HG02870 (cell line): ENCODE measurements at regions not wholly inside any gene's neighbourhood (a gene's known extent, or its start where the extent isn't known, plus 50 kb on each side); places are given as distances from the start of the nearest gene placed in this dataset.

Experiments
- ATAC-seq: cut with Tn5 transposase; IDR thresholded peaks from one replicate; pipeline ENCODE4 v1.9.1; 2021; ENCODE audit warnings: mild to moderate bottlenecking, moderate library complexity; ENCODE audit not compliant: unreplicated experiment

DNA sequence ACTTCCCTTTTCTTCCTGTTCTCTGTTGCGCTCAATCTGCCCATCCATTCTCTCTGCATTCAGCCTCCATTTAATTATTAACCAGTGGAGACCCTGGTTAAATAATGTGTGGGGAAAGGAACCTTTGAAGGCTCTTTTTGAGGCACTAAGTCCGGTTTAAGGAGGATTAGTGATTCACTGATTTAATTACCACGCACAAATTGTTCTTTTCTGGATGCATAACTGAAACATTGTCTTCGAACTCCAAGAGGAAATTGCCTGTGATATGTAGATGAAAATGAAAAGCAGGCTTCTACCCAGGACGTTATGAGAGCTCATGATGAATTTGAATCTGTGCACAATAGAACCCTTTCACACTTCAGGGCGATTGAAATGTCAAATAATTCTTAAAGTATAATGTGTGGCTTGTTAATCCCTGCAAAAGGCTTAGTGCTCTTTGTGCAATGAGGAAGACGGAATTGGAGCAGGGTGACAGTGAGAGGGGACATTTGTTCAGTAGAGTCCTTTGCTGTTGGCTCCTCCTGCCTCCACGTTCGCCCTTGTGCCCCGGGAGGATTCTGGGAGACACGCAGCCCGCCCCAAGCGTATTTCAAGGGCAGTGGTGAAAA, 51.1 kb upstream of the ZNF236 start:
- ATAC-seq = no peak

DNA sequence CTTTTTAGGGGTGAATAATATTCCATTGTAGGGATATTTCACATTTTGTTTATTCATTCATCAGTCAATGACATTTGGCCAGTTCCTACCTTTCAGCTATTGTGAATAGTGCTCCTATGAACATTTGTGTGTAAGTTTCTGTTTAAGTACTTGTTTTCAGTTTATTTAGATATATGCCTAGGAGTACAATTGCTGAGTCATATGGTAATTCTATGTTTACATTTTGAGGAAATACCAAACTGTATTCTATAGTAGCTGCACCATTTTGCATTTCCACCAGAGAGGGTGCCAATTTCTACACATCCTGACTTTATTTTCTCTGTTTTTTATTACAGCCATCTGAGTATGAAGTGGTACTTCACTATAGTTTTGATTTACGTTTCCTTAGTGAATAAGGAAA, 54.4 kb upstream of the ZNF236 start:
- no peak for ATAC-seq

DNA sequence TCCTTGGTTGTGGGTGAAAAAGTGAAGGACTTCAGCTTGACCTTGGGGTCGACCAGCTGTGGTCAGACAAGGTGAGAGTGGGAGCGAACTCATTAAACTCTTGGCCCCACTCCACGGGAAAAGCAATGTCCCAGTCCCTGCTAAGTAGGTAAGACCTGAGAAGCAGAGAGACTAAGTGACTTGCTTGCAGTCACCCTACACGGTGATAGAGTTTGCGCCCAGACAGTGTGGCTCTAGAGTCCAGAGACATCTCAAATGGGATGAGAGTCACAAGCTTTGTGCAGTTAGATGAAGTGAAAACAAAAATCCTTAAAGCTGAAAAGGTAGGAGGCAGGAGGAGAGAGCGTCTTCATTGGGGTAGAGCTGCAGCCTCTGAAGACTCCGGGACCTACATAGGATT, 55.9 kb upstream of the ZNF236 start:
- no peak for ATAC-seq

DNA sequence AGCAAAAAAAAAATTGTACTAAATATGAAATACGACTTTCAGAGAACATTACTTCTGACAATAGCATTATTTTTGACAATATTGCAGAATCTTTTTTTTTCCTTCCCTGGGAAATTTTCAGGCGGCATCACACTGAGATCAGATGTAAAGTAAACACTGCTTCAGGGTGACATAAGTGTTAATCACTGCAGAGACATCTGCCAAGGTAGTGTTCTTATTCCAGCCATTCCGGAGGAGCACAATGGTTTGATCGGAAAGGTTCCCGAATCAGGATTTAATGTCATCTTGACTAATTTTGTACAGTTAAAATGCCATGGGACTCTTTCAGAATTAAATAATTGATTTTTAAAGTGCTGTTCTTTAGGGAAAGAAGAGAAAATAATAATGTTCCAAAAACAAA, 56.7 kb upstream of the ZNF236 start:
- ATAC-seq = no peak

DNA sequence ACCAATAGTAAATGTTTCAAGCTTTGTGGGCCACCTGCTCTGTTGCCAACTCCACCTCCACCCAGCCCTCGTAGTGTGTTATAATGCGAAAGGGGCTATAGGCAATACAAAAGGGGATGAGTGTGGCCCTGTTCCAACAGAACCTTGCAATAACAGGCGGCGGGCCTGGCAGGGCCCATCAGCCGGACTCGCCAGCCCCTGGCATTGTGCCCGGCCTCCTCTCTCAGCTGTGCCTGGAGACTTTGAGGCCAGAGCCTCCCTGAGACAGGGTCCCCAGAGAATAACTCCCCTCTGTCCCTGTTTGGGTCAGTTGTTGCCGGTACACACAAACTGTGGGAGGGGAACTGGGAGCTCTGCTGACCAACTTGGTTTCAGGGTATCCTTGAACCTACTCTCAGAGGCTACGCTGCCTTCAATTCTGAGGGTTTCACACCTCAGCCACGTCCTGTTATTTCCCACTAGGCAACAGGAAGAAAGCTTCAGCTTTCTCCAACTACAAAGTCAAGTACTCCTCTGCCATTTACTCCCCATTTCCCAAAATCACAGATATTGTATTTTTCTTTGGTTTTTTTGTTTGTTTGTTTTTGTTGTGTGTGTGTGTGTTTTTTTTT, 58.0 kb upstream of the ZNF236 start:
- ATAC-seq = no peak

GRCh38 chr18:76759056-76759455, 63.3 kb upstream of the ZNF236 start:
- ATAC-seq = no peak

- ATAC-seq = no peak
Observed at GRCh38 chr18:76757925-76758324, 64.4 kb upstream of the ZNF236 start.

DNA sequence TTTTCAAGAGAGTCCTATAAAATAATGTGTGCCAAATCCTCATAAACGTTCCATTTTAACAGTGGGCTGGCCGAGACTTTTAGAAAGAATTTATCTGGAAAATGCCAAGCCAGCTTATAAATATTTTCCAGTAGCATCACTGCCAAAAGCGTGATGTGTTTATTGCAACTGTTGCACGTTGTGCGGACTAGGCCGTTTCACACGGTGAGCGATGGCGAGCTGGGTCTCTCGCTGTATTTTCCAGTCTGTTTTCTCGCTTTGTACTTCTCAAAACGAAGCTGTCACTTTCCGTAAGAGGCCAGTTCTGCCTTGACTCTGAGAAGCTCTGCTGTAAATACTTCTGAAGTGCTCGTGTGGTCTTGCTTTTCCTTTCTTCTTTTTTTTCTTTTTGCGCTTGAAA, 65.0 kb upstream of the ZNF236 start:
- no peak for ATAC-seq

- ATAC-seq = no peak
Observed at GRCh38 chr18:76756531-76757253, 65.7 kb upstream of the ZNF236 start.

DNA sequence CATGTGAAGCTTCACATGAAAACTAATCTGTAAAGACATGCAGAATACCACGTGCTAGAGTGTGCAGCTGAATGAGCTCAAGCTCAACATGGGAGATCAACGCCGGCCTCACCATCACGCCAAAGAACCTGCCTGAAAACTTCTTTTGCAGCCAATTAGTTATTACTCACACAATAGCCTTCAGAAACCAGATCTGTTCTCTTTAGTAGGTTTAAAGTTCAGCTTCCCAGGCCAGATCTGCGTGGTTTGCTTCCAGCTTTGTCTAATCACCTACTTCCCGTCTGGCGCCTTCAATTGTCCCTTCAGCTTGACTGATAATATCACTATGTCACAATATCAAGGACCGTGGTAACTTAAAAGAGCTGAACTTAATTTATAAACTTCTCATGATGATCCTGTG, 68.0 kb upstream of the ZNF236 start:
- no peak for ATAC-seq

DNA sequence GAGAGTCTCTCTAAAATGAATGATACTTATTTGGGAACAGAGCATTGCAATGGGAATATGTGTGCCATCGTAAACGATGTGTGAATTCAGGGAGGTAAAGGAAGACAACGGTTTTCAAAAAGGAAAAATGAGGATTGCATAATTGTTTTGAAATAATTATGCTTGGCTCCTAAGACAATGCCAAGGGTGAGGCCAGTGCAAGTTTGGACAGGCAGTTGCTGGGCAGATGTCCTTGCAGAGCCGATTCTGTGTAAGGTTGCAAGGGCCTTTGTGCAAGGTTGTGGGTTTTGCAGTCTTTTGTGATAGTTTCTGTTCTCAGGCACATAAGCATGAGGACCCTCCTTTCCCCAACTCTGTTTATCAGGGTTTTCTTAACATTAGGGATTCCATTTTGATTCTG, 70.0 kb upstream of the ZNF236 start:
- no peak for ATAC-seq

DNA sequence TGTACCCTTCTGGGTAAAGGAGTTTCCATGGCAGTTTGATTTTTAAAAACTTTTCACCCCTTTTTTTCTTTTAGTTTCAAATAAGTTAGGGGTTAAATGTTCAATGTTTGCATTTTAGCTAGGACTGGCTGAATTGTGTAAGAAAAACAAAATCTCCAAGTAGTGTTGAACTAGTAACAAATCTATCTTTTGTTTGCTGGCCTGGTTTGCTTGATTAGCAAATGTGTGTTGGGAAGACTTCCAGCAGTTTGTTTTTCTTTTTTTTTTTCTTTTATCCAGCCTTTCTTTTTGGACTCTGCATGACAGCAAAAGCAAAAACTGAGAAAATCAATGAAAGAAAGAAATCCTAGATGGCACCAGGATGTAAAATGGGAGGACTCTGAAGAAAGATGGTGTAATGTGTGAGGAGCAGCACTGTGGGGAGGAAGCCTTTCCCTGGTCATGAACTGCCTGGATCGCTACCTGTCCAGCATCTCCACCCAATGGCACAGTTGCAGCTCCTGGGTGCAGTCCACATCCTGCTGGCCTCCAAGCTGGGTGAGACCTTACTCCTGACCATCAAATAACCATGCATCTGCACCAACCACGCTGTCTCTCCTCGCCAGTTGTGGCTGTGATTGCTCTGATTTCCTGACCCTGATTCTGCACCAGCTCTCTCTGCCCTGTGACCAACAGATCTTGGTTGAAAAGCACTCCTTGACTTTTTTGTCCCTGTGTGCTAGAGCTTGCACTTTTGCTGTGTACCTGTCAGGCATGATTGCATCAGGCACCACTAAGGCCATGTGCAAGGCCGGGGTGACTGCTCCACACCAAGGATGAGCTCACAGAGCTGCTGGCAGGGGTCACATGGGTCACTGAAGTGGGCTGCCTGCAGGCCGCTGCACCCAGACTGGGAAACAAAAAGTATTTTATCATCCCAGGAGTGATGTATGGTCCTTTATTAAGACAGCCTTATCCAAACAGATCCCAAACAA, 71.2 kb upstream of the ZNF236 start:
- ATAC-seq = no peak

DNA sequence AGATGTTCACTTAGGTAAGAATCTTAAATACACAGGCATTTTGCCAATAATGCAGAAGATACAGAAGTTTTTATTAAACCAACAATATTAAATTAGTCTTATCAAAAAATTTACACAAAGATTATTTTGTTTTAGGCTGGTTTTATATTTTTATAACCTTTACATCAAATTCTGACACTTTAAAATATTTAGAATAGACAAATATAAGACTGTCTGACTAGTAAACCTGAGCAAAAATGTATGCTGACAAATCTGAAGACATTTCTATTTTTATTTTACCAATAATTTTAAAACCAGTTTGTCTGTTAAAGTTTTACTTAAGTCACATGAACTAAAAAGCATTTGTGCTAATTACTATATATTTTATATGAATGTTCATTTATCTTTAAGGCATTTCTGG, 72.1 kb upstream of the ZNF236 start:
- no peak for ATAC-seq

- ATAC-seq = no peak
Observed at GRCh38 chr18:76747676-76748075, 74.7 kb upstream of the ZNF236 start.

DNA sequence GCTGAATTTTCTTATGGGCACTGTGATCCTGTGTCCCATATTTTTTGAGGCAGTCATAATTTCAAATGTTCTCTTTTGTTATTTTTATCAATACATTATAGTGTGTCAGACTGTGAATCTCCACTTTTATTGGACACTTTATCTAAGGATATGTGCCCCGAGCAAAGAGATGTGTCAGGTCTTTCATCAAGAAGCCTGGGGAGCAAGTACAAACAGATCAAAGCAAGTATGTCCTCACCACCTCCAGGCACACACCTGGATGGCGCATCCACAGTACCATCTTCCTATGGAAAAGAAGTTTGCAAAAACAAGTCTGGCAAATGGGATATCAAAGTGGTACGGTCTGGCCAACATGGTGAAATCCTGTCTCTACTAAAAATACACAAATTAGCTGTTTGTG, 81.0 kb upstream of the ZNF236 start:
- ATAC-seq = no peak

GRCh38 chr18:76736309-76736708, 86.0 kb upstream of the ZNF236 start:
- no peak for ATAC-seq

- no peak for ATAC-seq
Observed at GRCh38 chr18:76730901-76731300, 91.5 kb upstream of the ZNF236 start.

GRCh38 chr18:76727589-76727988, 94.8 kb upstream of the ZNF236 start:
- no peak for ATAC-seq

GRCh38 chr18:76725445-76725844, 96.9 kb upstream of the ZNF236 start:
- ATAC-seq = peak; percentile 72

DNA sequence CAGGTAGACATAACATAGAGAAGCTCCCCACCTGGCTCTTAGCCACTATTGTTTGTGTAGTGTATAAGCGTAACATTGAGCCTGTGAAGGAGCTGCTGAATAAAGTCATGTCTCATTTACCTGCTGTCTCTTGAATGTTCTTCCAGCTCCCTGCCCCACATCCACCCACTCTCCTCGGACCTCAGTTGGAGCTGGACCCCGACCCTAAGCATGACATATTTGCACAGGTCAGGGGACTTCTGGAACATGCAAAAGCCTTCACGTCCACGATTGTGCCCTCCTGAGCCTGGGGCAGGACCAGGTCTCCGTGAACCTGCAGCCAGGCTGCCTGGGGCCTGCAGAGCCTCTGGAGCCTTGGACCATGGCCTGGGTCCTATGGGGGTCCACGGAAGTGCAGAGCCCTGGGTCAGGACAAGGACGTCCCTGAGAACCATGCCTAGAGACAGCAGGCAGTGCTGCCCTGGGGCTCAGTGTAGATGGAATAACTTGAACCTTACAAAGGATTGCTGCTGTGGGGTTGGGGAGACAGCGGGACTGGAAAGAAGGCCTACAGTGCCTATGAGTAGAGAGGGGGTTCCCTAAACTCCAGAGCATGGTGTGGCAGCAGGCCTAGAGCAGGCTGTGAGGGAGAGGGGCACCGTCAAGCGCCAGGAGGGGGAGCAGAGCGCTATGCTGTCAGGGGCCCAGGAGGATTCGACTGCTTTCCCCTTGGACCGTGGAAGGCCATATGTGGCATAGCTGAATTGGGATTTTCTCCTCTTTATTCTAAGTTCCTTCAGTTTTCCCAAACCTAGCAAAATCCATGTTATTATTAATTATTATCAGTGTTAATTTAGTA, 99.9 kb upstream of the ZNF236 start:
- ATAC-seq = no peak
